Iris pigment epithelial cell (primary cell): ENCODE measurements at regions not wholly inside any gene's neighbourhood (a gene's known extent, or its start where the extent isn't known, plus 50 kb on each side); places are given as distances from the start of the nearest gene placed in this dataset.
"Not testable (repeated sequence)": the region's sequence is repeated elsewhere in the genome, so short reads cannot be mapped to it uniquely, and the experiment has no call there.

Source experiments
- DNase-seq: peaks from one replicate; pipeline ENCODE4 v3.0.0-alpha.2; 2011; ENCODE audit warnings: low read depth

GRCh38 chr2:17193433-17193890 is 324.8 kb downstream of the RAD51AP2 start:
- DNase-seq: not testable (repeated sequence)

GRCh38 chr2:17191223-17191622 is 327.0 kb downstream of the RAD51AP2 start:
- no peak for DNase-seq

GRCh38 chr2:17190527-17190926 is 327.7 kb downstream of the RAD51AP2 start:
- DNase-seq: no peak

- DNase-seq: no peak
Measured at GRCh38 chr2:17188721-17189120, 329.5 kb downstream of the RAD51AP2 start.

GRCh38 chr2:17184512-17184911 is 333.7 kb downstream of the RAD51AP2 start:
- DNase-seq: no peak

- no peak for DNase-seq
Measured at GRCh38 chr2:17182399-17182798, 335.8 kb downstream of the RAD51AP2 start.

GRCh38 chr2:17181051-17181752 is 337.0 kb downstream of the RAD51AP2 start:
- DNase-seq: no peak

GRCh38 chr2:17179145-17179808 is 339.0 kb downstream of the RAD51AP2 start:
- DNase-seq: no peak

GRCh38 chr2:17177088-17177487 is 341.2 kb downstream of the RAD51AP2 start:
- DNase-seq: no peak

- peak; percentile 54 for DNase-seq
Measured at GRCh38 chr2:17171446-17172049, 346.7 kb downstream of the RAD51AP2 start.

GRCh38 chr2:17166506-17166905 is 351.7 kb downstream of the RAD51AP2 start:
- DNase-seq: peak; percentile 38

GRCh38 chr2:17164550-17164949 is 353.7 kb downstream of the RAD51AP2 start:
- peak; percentile 11 for DNase-seq

GRCh38 chr2:17163638-17164037 is 354.6 kb downstream of the RAD51AP2 start:
- no peak for DNase-seq

GRCh38 chr2:17162713-17163112 is 355.5 kb downstream of the RAD51AP2 start:
- no peak for DNase-seq

GRCh38 chr2:17160594-17160993 is 357.6 kb downstream of the RAD51AP2 start:
- no peak for DNase-seq

GRCh38 chr2:17156086-17156485 is 362.2 kb downstream of the RAD51AP2 start:
- no peak for DNase-seq

GRCh38 chr2:17149945-17150344 is 368.3 kb downstream of the RAD51AP2 start:
- DNase-seq: no peak

- DNase-seq: peak; percentile 15
Measured at GRCh38 chr2:17148407-17149145, 369.7 kb downstream of the RAD51AP2 start.

GRCh38 chr2:17146358-17146757 is 371.9 kb downstream of the RAD51AP2 start:
- DNase-seq: no peak

- DNase-seq: no peak
Measured at GRCh38 chr2:17136877-17137276, 381.4 kb downstream of the RAD51AP2 start.

- no peak for DNase-seq
Measured at GRCh38 chr2:17136231-17136630, 382.0 kb downstream of the RAD51AP2 start.

- no peak for DNase-seq
Measured at GRCh38 chr2:17135619-17136018, 382.6 kb downstream of the RAD51AP2 start.
